Caki2 (cell line): ENCODE measurements at regions not wholly inside any gene's neighbourhood (a gene's known extent, or its start where the extent isn't known, plus 50 kb on each side); places are given as distances from the start of the nearest gene placed in this dataset.

Experiments
- DNase-seq: peaks from one replicate; pipeline ENCODE4 v3.0.0-alpha.2; 2015; ENCODE audit warnings: low read depth
- in situ Hi-C: cut with HindIII; loops from 2 replicates; pipeline ENCODE4 v1.10.0; 2016; ENCODE audit warnings: low sequenced_read_pairs, low pct_unique_long_range_greater_than_20kb, mixed read lengths

GRCh38 chr16:22668318-22668717 lies 145.6 kb upstream of the HS3ST2 start:
- in situ Hi-C loops, result no loop called here
- DNase-seq, result no peak

GRCh38 chr16:22670044-22670536 lies 143.9 kb upstream of the HS3ST2 start:
- DNase-seq, result no peak
- in situ Hi-C loops, result no loop called here

- peak; percentile 47 for DNase-seq
- in situ Hi-C loops, result no loop called here
These were observed 143.4 kb upstream of the HS3ST2 start for GRCh38 chr16:22670551-22671041.

- in situ Hi-C loops, result no loop called here
- DNase-seq, result no peak
These were observed 142.5 kb upstream of the HS3ST2 start for GRCh38 chr16:22671301-22672076.

GRCh38 chr16:22672830-22673210 lies 141.1 kb upstream of the HS3ST2 start:
- in situ Hi-C loops, result no loop called here
- DNase-seq, result no peak

GRCh38 chr16:22673421-22673831 lies 140.5 kb upstream of the HS3ST2 start:
- DNase-seq, result no peak
- in situ Hi-C loops, result no loop called here

GRCh38 chr16:22674832-22675191 lies 139.2 kb upstream of the HS3ST2 start:
- in situ Hi-C loops, result no loop called here
- DNase-seq, result no peak

GRCh38 chr16:22675745-22676540 lies 138.0 kb upstream of the HS3ST2 start:
- in situ Hi-C loops, result no loop called here
- no peak for DNase-seq

- no peak for DNase-seq
- in situ Hi-C loops, result no loop called here
These were observed 136.7 kb upstream of the HS3ST2 start for GRCh38 chr16:22677024-22677830.

GRCh38 chr16:22678311-22678710 lies 135.7 kb upstream of the HS3ST2 start:
- in situ Hi-C loops, result no loop called here
- DNase-seq, result no peak

- DNase-seq, result no peak
- in situ Hi-C loops, result no loop called here
These were observed 132.2 kb upstream of the HS3ST2 start for GRCh38 chr16:22681554-22682291.

GRCh38 chr16:22683258-22683657 lies 130.7 kb upstream of the HS3ST2 start:
- DNase-seq, result no peak
- in situ Hi-C loops, result no loop called here

- DNase-seq, result no peak
These were observed 130.0 kb upstream of the HS3ST2 start for GRCh38 chr16:22683730-22684573.

GRCh38 chr16:22684574-22685458 lies 129.1 kb upstream of the HS3ST2 start:
- DNase-seq, result no peak

More at GRCh38 chr16:22683730-22684573, 130.0 kb upstream of the HS3ST2 start:
- in situ Hi-C loops, result no loop called here

GRCh38 chr16:22685459-22685830 lies 128.5 kb upstream of the HS3ST2 start:
- DNase-seq, result no peak
- in situ Hi-C loops, result no loop called here

More at GRCh38 chr16:22684574-22685458, 129.1 kb upstream of the HS3ST2 start:
- in situ Hi-C loops, result no loop called here

GRCh38 chr16:22687031-22687530 lies 126.9 kb upstream of the HS3ST2 start:
- no peak for DNase-seq
- in situ Hi-C loops, result no loop called here
